WTC11 (cell line): ENCODE measurements at regions not wholly inside any gene's neighbourhood (a gene's known extent, or its start where the extent isn't known, plus 50 kb on each side); places are given as distances from the start of the nearest gene placed in this dataset.

Experiments
- ATAC-seq: fragments of 200-7000 bp; cut with Tn5 transposase; 2 replicates; pipeline ENCODE4 v1.10.0; 2021; ENCODE audit warnings: mild to moderate bottlenecking, moderate library complexity
- CTCF ChIA-PET: fragments of 300-600 bp; sonication (Branson Sonifier 250); formaldehyde crosslinking; loops from one replicate; lab custom pipeline; 2021; ENCODE audit warnings: antibody characterized with exemption; lab: Charles Lee
- POLR2A ChIA-PET: fragments of 350-600 bp; sonication (Branson Sonifier 250); formaldehyde crosslinking; loops from one replicate; lab custom pipeline; 2021; ENCODE audit warnings: antibody characterized with exemption; lab: Charles Lee
- DNase-seq: peaks from one replicate; pipeline ENCODE4 v3.0.0; 2021; ENCODE audit warnings: low spot score
- H3K27ac Mint-ChIP-seq: 2 replicates; pipeline ENCODE4 v1.8.0; 2021; ENCODE audit warnings: mixed read lengths
- H3K27me3 Mint-ChIP-seq: 2 replicates; pipeline ENCODE4 v1.8.0; 2021; ENCODE audit warnings: low read depth, mild to moderate bottlenecking, moderate library complexity, mixed read lengths
- H3K36me3 Mint-ChIP-seq: 2 replicates; pipeline ENCODE4 v1.8.0; 2021; ENCODE audit warnings: mixed read lengths
- H3K4me1 Mint-ChIP-seq: 2 replicates; pipeline ENCODE4 v1.8.0; 2022; ENCODE audit warnings: mixed read lengths
- H3K4me3 Mint-ChIP-seq: 2 replicates; pipeline ENCODE4 v1.8.0; 2021; ENCODE audit warnings: mild to moderate bottlenecking, moderate library complexity, mixed read lengths
- H3K9me3 Mint-ChIP-seq: 2 replicates; pipeline ENCODE4 v1.8.0; 2021; ENCODE audit warnings: mixed read lengths
- EMX1 ChIP-seq: fragments of 250-450 bp; sonication (Bioruptor Pico); IDR thresholded peaks from 2 replicates; pipeline ENCODE4 v1.8.0; 2021; ENCODE audit warnings: mild to moderate bottlenecking
- FOXK1 ChIP-seq: sonication (generic); formaldehyde crosslinking; IDR thresholded peaks from 2 replicates; pipeline ENCODE4 v1.8.0; 2022; ENCODE audit warnings: mild to moderate bottlenecking, moderate library complexity, missing genetic modification reagents
- JAZF1 ChIP-seq: fragments of 250-450 bp; sonication (Bioruptor Pico); IDR thresholded peaks from 2 replicates; pipeline ENCODE4 v1.9.0; 2021; ENCODE audit warnings: moderate library complexity, mild to moderate bottlenecking, inconsistent platforms
- MXD4 ChIP-seq: fragments of 250-450 bp; sonication (Bioruptor Pico); IDR thresholded peaks from 2 replicates; pipeline ENCODE4 v1.8.0; 2021; ENCODE audit warnings: mild to moderate bottlenecking, moderate library complexity, borderline replicate concordance
- NFATC4 ChIP-seq: fragments of 250-450 bp; sonication (Bioruptor Pico); IDR thresholded peaks from 2 replicates; pipeline ENCODE4 v1.9.0; 2021; ENCODE audit warnings: mild to moderate bottlenecking
- NR1H2 ChIP-seq: sonication (generic); formaldehyde crosslinking; IDR thresholded peaks from 2 replicates; pipeline ENCODE4 v1.9.0; 2021; ENCODE audit warnings: mild to moderate bottlenecking, moderate library complexity, missing genetic modification reagents
- PRRX2 ChIP-seq: fragments of 250-450 bp; sonication (Bioruptor Pico); IDR thresholded peaks from 2 replicates; pipeline ENCODE4 v1.8.0; 2021; ENCODE audit warnings: mild to moderate bottlenecking
- RORB ChIP-seq: fragments of 250-450 bp; sonication (Bioruptor Pico); IDR thresholded peaks from 2 replicates; pipeline ENCODE4 v1.9.0; 2021; ENCODE audit warnings: mild to moderate bottlenecking
- SP1 ChIP-seq: sonication (generic); formaldehyde crosslinking; conservative IDR thresholded peaks from 2 replicates; pipeline ENCODE4 v1.8.1; 2022; ENCODE audit warnings: missing genetic modification reagents
- TCF7 ChIP-seq: sonication (generic); formaldehyde crosslinking; IDR thresholded peaks from 2 replicates; pipeline ENCODE4 v1.8.0; 2022; ENCODE audit warnings: mild to moderate bottlenecking, low read depth, missing genetic modification reagents, moderate library complexity
- TEAD4 ChIP-seq: sonication (generic); formaldehyde crosslinking; IDR thresholded peaks from 2 replicates; pipeline ENCODE4 v1.8.0; 2022; ENCODE audit warnings: mild to moderate bottlenecking, missing genetic modification reagents
- TP53 ChIP-seq: sonication (generic); formaldehyde crosslinking; IDR thresholded peaks from 2 replicates; pipeline ENCODE4 v1.8.1; 2023; ENCODE audit warnings: mild to moderate bottlenecking, missing genetic modification reagents
- TF ChIP-seq, protein P1 (sequence below): sonication (generic); formaldehyde crosslinking; IDR thresholded peaks from 2 replicates; pipeline ENCODE4 v1.8.0; 2023; ENCODE audit warnings: mild to moderate bottlenecking, missing genetic modification reagents
- TF ChIP-seq, protein P2 (sequence below): fragments of 250-450 bp; sonication (Bioruptor Pico); IDR thresholded peaks from 2 replicates; pipeline ENCODE4 v1.8.0; 2021; ENCODE audit warnings: mild to moderate bottlenecking
- TF ChIP-seq, protein P3 (sequence below): sonication (generic); formaldehyde crosslinking; IDR thresholded peaks from 2 replicates; pipeline ENCODE4 v1.8.1; 2022; ENCODE audit warnings: mild to moderate bottlenecking, missing genetic modification reagents, moderate library complexity, borderline replicate concordance
- TF ChIP-seq, protein P4 (sequence below): sonication (generic); formaldehyde crosslinking; IDR thresholded peaks from 2 replicates; pipeline ENCODE4 v1.8.1; 2022; ENCODE audit warnings: mild to moderate bottlenecking, moderate library complexity, missing genetic modification reagents
- TF ChIP-seq, protein P5 (sequence below): sonication (generic); formaldehyde crosslinking; IDR thresholded peaks from 2 replicates; pipeline ENCODE4 v1.8.1; 2023; ENCODE audit warnings: mild to moderate bottlenecking, moderate library complexity, missing genetic modification reagents

DNA sequence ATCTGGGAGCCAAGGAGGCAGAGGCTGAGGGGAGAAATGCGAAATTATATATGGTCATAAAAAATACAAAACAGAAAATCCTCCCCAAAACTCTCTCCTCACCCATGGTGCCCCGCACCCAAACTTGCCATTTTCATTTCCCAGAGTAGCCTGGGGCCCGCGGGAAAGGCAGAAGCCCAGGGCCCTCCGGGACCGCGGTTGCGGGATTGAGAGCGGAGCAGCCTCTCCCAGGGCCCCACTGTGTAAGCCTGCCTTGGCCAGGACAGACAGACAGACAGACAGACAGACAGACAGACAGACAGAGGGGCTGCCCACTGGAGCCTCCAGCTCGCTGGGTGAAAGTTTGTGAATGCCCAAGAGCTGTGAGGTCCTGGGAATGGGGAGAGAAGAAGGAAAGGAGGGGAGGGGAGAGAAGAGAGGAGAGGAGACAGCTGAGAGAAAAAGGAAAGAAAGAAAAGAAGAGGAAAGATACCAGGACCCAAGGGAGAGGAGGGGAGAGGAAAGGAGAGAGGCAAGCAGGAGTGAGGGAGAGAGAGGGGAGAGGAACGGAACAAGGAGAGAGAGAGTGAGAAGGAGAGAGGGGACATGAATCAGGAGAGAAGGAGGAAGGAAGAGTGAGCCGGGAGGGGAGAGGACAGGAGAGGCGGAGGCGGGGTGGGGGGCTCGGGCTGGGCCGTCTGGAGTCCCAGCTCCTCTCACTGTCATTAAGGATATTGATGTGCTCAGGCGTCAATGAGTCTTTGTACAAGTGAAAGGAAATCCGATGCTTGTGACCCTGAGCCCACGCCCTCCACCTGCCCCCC is 69.3 kb upstream of the CASZ1 start:
- ChIA-PET CTCF (interaction anchor here (0.5 to 2.8 kb wide), 22 partner anchors 13 to 371 kb away, joined by 3 to 18 read pairs (median 4); no protein-coding TSS in a partner anchor), POLR2A (interaction anchor here (0.6 kb wide), 1 partner anchor 64 kb away, joined by 3 read pairs; no protein-coding TSS in a partner anchor)
- DNase-seq (no peak), ATAC-seq (peak; percentile 6; the same call in 1 of the 2 replicates)
- Mint-ChIP-seq H3K36me3 (no peaks in the 10 kb centered on the region), H3K4me1 (peaks cover 48% of the 10 kb centered on the region), H3K27ac (no peak overlapping the region), H3K27me3 (peaks cover 40% of the 10 kb centered on the region), H3K9me3 (no peaks in the 10 kb centered on the region), H3K4me3 (peak overlapping the region; percentile 59)
- TF ChIP-seq NR1H2 (no peak), TP53 (CRISPR knock-in tag) (no peak), RORB (no peak), PRRX2 (no peak), TCF7 (CRISPR knock-in tag) (no peak), MXD4 (no peak), JAZF1 (CRISPR knock-in tag) (no peak), NFATC4 (CRISPR knock-in tag) (no peak), EMX1 (CRISPR knock-in tag) (no peak), FOXK1 (CRISPR knock-in tag) (no peak), SP1 (CRISPR knock-in tag) (no peak), TEAD4 (CRISPR knock-in tag) (no peak)
- TF ChIP-seq, protein P1, sequence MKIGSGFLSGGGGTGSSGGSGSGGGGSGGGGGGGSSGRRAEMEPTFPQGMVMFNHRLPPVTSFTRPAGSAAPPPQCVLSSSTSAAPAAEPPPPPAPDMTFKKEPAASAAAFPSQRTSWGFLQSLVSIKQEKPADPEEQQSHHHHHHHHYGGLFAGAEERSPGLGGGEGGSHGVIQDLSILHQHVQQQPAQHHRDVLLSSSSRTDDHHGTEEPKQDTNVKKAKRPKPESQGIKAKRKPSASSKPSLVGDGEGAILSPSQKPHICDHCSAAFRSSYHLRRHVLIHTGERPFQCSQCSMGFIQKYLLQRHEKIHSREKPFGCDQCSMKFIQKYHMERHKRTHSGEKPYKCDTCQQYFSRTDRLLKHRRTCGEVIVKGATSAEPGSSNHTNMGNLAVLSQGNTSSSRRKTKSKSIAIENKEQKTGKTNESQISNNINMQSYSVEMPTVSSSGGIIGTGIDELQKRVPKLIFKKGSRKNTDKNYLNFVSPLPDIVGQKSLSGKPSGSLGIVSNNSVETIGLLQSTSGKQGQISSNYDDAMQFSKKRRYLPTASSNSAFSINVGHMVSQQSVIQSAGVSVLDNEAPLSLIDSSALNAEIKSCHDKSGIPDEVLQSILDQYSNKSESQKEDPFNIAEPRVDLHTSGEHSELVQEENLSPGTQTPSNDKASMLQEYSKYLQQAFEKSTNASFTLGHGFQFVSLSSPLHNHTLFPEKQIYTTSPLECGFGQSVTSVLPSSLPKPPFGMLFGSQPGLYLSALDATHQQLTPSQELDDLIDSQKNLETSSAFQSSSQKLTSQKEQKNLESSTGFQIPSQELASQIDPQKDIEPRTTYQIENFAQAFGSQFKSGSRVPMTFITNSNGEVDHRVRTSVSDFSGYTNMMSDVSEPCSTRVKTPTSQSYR (CRISPR knock-in tag): no peak
- TF ChIP-seq, protein P2, sequence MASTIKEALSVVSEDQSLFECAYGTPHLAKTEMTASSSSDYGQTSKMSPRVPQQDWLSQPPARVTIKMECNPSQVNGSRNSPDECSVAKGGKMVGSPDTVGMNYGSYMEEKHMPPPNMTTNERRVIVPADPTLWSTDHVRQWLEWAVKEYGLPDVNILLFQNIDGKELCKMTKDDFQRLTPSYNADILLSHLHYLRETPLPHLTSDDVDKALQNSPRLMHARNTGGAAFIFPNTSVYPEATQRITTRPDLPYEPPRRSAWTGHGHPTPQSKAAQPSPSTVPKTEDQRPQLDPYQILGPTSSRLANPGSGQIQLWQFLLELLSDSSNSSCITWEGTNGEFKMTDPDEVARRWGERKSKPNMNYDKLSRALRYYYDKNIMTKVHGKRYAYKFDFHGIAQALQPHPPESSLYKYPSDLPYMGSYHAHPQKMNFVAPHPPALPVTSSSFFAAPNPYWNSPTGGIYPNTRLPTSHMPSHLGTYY (CRISPR knock-in tag): no peak
- TF ChIP-seq, protein P3, sequence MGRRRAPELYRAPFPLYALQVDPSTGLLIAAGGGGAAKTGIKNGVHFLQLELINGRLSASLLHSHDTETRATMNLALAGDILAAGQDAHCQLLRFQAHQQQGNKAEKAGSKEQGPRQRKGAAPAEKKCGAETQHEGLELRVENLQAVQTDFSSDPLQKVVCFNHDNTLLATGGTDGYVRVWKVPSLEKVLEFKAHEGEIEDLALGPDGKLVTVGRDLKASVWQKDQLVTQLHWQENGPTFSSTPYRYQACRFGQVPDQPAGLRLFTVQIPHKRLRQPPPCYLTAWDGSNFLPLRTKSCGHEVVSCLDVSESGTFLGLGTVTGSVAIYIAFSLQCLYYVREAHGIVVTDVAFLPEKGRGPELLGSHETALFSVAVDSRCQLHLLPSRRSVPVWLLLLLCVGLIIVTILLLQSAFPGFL (CRISPR knock-in tag): no peak
- TF ChIP-seq, protein P4, sequence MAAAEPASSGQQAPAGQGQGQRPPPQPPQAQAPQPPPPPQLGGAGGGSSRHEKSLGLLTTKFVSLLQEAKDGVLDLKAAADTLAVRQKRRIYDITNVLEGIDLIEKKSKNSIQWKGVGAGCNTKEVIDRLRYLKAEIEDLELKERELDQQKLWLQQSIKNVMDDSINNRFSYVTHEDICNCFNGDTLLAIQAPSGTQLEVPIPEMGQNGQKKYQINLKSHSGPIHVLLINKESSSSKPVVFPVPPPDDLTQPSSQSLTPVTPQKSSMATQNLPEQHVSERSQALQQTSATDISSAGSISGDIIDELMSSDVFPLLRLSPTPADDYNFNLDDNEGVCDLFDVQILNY (CRISPR knock-in tag): no peak

DNA sequence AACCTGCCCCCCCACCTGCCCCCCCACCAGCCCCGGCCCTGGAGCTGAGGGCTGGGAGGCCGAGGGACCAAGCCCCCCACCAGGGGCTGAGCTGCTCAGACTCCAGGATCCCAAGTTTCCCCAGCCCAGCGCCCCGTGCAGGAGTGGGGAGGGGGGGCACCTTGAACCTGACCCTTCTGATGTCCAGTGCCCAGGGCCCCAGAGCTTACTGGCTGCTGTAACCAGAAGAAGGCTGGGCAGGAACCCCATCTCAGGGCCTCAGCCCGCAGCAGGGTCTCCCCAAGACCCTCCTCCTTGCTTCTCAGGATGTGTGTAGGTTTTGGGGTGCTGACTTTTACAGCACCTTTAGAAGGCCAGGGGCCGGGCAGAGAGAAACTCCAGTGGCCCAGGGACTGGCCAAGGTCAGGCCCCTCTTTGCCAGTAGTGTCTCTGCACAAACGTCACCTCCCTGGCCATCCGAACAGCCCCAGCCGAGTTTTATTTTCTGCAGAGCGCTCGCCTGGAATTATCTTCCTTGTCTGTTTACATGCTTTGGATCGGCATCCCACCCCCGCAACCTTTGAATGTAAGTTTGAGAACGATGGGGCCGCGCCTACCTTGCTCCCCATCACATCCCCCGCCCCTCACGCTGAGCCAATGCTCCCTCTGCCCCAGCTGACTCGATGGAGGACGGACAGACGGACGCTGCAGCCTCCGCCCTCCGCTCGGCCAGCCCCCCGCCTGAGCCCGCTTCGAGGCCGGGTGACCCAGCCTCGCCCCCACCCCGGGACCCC is 70.1 kb upstream of the CASZ1 start:
- Mint-ChIP-seq H3K36me3 (no peaks in the 10 kb centered on the region), H3K27ac (no peak overlapping the region), H3K9me3 (no peaks in the 10 kb centered on the region), H3K27me3 (peaks cover 40% of the 10 kb centered on the region), H3K4me1 (peaks cover 45% of the 10 kb centered on the region), H3K4me3 (peak overlapping the region; percentile 77)
- DNase-seq: peak; percentile 69
- TF ChIP-seq, protein P5, sequence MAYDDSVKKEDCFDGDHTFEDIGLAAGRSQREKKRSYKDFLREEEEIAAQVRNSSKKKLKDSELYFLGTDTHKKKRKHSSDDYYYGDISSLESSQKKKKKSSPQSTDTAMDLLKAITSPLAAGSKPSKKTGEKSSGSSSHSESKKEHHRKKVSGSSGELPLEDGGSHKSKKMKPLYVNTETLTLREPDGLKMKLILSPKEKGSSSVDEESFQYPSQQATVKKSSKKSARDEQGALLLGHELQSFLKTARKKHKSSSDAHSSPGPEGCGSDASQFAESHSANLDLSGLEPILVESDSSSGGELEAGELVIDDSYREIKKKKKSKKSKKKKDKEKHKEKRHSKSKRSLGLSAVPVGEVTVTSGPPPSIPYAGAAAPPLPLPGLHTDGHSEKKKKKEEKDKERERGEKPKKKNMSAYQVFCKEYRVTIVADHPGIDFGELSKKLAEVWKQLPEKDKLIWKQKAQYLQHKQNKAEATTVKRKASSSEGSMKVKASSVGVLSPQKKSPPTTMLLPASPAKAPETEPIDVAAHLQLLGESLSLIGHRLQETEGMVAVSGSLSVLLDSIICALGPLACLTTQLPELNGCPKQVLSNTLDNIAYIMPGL: no peak
- peak; percentile 68 for ATAC-seq
- ChIA-PET CTCF (interaction anchor here (0.6 to 2.8 kb wide), 38 partner anchors 12 to 1577 kb away, joined by 3 to 18 read pairs (median 4); no protein-coding TSS in a partner anchor), POLR2A (interaction anchor here (0.6 kb wide), 1 partner anchor 63 kb away, joined by 3 read pairs; no protein-coding TSS in a partner anchor)
